ENCODE measurements at regions not wholly inside any gene's neighbourhood (a gene's known extent, or its start where the extent isn't known, plus 50 kb on each side); places are given as distances from the start of the nearest gene placed in this dataset.
"Not testable (repeated sequence)": the region's sequence is repeated elsewhere in the genome, so short reads cannot be mapped to it uniquely, and the experiment has no call there.

DNA sequence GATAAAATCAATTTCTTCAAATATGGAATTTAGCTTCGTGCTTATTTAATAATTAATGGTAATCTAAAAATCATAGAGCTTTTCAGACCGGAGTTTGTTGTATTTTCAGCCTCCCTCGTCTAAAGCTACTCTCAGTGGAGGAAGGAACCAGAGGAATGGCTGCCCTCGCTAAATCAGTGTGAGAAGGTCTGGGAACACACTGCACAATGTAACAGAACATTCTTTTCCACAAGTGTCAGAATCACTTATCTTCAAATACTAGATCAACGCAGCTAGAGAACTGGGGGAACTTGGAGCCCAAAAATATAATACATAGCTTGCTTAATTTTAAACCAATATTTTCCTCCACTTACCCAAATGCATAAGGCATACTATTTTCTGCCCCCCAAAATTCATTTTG, 148.5 kb downstream of the MTERF1 start:
- no peaks in the 10 kb centered on the region for H3K27me3 Mint-ChIP-seq (ENCODE audit: low read depth in 2 of 2)
- no peaks in the 10 kb centered on the region for H3K36me3 Mint-ChIP-seq
- 91% methylated on average over 4 of the region's 5 CpGs for WGBS (ENCODE audit: insufficient coverage)
- H3K9me3 Mint-ChIP-seq = peaks cover 14 to 20% of the 10 kb centered on the region in 2 donors
- H3K27ac Mint-ChIP-seq = no peak overlapping the region
- Histone ChIP-seq H3K9me3 (ENCODE audit: control insufficient read depth, insufficient read depth, low read length) (no peaks in the 10 kb centered on the region), H3K4me1 (ENCODE audit: control insufficient read depth, insufficient read depth, low read length) (no peaks in the 10 kb centered on the region), H3K27ac (ENCODE audit: low read length) (no peak overlapping the region), H3K4me3 (ENCODE audit: low read length) (no peak overlapping the region), H3K27me3 (ENCODE audit: control insufficient read depth, insufficient read depth, low read length) (no peaks in the 10 kb centered on the region), H3K36me3 (ENCODE audit: control insufficient read depth, insufficient read depth, low read length) (no peaks in the 10 kb centered on the region)
- intact Hi-C loops (cut with micrococcal nuclease) = no loop called here
- no peak for ATAC-seq
- H3K4me3 Mint-ChIP-seq = no peak overlapping the region
- TF ChIP-seq, protein P1, sequence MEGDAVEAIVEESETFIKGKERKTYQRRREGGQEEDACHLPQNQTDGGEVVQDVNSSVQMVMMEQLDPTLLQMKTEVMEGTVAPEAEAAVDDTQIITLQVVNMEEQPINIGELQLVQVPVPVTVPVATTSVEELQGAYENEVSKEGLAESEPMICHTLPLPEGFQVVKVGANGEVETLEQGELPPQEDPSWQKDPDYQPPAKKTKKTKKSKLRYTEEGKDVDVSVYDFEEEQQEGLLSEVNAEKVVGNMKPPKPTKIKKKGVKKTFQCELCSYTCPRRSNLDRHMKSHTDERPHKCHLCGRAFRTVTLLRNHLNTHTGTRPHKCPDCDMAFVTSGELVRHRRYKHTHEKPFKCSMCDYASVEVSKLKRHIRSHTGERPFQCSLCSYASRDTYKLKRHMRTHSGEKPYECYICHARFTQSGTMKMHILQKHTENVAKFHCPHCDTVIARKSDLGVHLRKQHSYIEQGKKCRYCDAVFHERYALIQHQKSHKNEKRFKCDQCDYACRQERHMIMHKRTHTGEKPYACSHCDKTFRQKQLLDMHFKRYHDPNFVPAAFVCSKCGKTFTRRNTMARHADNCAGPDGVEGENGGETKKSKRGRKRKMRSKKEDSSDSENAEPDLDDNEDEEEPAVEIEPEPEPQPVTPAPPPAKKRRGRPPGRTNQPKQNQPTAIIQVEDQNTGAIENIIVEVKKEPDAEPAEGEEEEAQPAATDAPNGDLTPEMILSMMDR (IDR thresholded peaks at IDR 0.05) = no peak
- H3K4me1 Mint-ChIP-seq = no peaks in the 10 kb centered on the region
- no peak for DNase-seq

DNA sequence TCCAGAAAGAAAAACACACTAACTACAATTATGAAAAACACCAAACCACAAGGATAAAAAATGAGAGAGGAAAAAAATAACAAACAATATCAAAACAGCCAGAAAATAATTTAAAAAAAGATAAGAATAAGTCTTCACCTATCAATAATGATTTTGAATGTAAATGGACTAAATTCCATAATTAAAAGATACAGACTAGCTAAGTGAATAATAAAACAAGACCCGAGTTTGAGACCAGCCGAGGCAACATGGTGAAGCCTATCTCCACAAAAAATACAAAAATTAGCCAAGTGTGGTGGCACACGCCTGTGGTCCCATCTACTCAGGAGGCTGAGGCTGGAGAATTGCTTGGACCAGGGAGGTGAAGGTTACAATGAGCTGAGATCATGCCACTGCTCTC, 131.1 kb downstream of the MTERF1 start:
- H3K4me1 Mint-ChIP-seq = no peaks in the 10 kb centered on the region
- H3K36me3 ChIP-seq (ENCODE audit: control insufficient read depth, insufficient read depth, low read length) = no peaks in the 10 kb centered on the region
- no peaks in the 10 kb centered on the region for H3K27me3 Mint-ChIP-seq (ENCODE audit: low read depth in 2 of 2)
- no peak overlapping the region for H3K4me3 ChIP-seq (ENCODE audit: low read length)
- 89% methylated on average over 1 of the region's 3 CpGs for WGBS (ENCODE audit: insufficient coverage)
- no peak for DNase-seq
- H3K27ac Mint-ChIP-seq = no peak overlapping the region
- no peaks in the 10 kb centered on the region for H3K27me3 ChIP-seq (ENCODE audit: control insufficient read depth, insufficient read depth, low read length)
- intact Hi-C loops (cut with micrococcal nuclease) = no loop called here
- TF ChIP-seq, protein P1 (IDR thresholded peaks at IDR 0.05) = no peak
- no peak overlapping the region for H3K27ac ChIP-seq (ENCODE audit: low read length)
- no peak overlapping the region for H3K4me3 Mint-ChIP-seq
- H3K9me3 Mint-ChIP-seq = peaks cover 13 to 14% of the 10 kb centered on the region in 2 donors
- peaks cover 13% of the 10 kb centered on the region for H3K9me3 ChIP-seq (ENCODE audit: control insufficient read depth, insufficient read depth, low read length)
- no peaks in the 10 kb centered on the region for H3K4me1 ChIP-seq (ENCODE audit: control insufficient read depth, insufficient read depth, low read length)
- peaks cover 10% of the 10 kb centered on the region for H3K36me3 Mint-ChIP-seq
- no peak for ATAC-seq

DNA sequence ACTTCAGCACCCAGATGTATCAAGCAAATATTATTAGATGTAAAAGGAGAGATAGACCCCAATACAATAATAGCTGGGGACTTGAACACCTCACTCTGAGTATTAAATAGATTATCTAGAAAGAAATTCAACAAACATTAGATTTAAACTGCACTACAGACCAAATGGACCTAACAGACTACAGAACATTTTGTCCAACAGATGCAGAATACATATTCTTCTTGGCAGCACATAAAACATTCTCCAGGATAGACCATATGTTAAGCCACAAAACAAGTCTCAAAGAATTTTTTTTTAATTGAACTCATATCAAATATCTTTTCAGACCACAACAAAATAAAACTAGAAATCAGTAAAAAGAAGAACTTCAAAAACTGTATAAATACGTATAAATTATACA, 130.4 kb downstream of the MTERF1 start:
- H3K4me1 Mint-ChIP-seq = no peaks in the 10 kb centered on the region
- H3K4me3 Mint-ChIP-seq = no peak overlapping the region
- no CpG with 5 or more reads among the region's 1 CpG for WGBS (ENCODE audit: insufficient coverage)
- Histone ChIP-seq H3K27ac (ENCODE audit: low read length) (no peak overlapping the region), H3K4me1 (ENCODE audit: control insufficient read depth, insufficient read depth, low read length) (no peaks in the 10 kb centered on the region), H3K27me3 (ENCODE audit: control insufficient read depth, insufficient read depth, low read length) (no peaks in the 10 kb centered on the region), H3K36me3 (ENCODE audit: control insufficient read depth, insufficient read depth, low read length) (no peaks in the 10 kb centered on the region), H3K9me3 (ENCODE audit: control insufficient read depth, insufficient read depth, low read length) (peaks cover 13% of the 10 kb centered on the region), H3K4me3 (ENCODE audit: low read length) (no peak overlapping the region)
- H3K9me3 Mint-ChIP-seq = peaks cover 13 to 14% of the 10 kb centered on the region in 2 donors
- no peak for ATAC-seq
- intact Hi-C loops (cut with micrococcal nuclease) = no loop called here
- H3K27ac Mint-ChIP-seq = no peak overlapping the region
- DNase-seq = no peak
- TF ChIP-seq, protein P1 (IDR thresholded peaks at IDR 0.05) = no peak
- H3K36me3 Mint-ChIP-seq = peaks cover 10% of the 10 kb centered on the region
- no peaks in the 10 kb centered on the region for H3K27me3 Mint-ChIP-seq (ENCODE audit: low read depth in 2 of 2)

DNA sequence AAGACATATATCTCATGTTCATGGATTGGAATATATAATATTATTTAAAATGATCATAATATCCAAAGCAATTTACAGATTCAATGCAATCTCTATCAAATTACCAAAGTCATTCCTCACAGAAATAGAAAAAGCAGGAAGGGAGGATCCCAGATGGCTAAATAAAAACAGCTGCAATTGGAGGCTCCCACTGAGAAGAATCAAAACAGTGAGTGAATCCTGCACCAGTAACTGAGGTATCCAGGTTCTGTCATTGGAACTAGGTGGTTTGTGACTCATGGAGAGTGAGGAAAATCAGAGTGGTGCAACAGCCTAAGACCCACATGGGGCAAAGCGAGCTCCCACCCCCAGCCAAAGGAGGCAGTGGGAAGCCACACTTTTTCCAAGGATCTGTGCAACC, 128.4 kb downstream of the MTERF1 start:
- no peak for ATAC-seq
- Mint-ChIP-seq H3K27ac (no peak overlapping the region), H3K27me3 (ENCODE audit: low read depth in 2 of 2) (no peaks in the 10 kb centered on the region), H3K9me3 (peaks cover 8 to 11% of the 10 kb centered on the region in 2 donors), H3K4me1 (no peaks in the 10 kb centered on the region), H3K4me3 (no peak overlapping the region), H3K36me3 (peaks cover 10% of the 10 kb centered on the region)
- Histone ChIP-seq H3K27me3 (ENCODE audit: control insufficient read depth, insufficient read depth, low read length) (no peaks in the 10 kb centered on the region), H3K9me3 (ENCODE audit: control insufficient read depth, insufficient read depth, low read length) (peaks cover 13% of the 10 kb centered on the region), H3K36me3 (ENCODE audit: control insufficient read depth, insufficient read depth, low read length) (no peaks in the 10 kb centered on the region), H3K27ac (ENCODE audit: low read length) (no peak overlapping the region), H3K4me3 (ENCODE audit: low read length) (no peak overlapping the region), H3K4me1 (ENCODE audit: control insufficient read depth, insufficient read depth, low read length) (no peaks in the 10 kb centered on the region)
- TF ChIP-seq, protein P1 (IDR thresholded peaks at IDR 0.05) = no peak
- WGBS (ENCODE audit: insufficient coverage) = 31% methylated on average over 1 of the region's 1 CpG
- intact Hi-C loops (cut with micrococcal nuclease) = no loop called here
- no peak for DNase-seq

DNA sequence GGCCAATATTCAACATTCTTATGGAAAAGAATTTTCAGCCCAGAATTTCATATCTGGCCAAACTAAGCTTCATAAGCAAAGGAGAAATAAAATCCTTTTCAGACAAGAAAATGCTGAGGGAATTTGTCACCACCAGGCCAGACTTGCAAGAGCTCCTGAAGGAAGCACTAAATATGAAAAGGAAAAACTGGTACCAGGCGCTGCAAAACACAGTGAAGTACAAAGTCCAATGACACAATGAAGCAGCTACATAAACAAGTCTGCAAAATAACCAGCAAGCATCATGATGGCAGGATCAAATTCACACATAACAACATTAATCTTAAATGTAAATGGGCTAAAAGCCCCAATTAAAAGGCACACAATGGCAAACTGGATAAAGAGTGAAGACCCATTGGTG, 126.2 kb downstream of the MTERF1 start:
- H3K9me3 ChIP-seq (ENCODE audit: control insufficient read depth, insufficient read depth, low read length) = peaks cover 13% of the 10 kb centered on the region
- H3K36me3 ChIP-seq (ENCODE audit: control insufficient read depth, insufficient read depth, low read length); H3K4me3 Mint-ChIP-seq; H3K27me3 Mint-ChIP-seq (ENCODE audit: low read depth in 2 of 2); H3K27me3 ChIP-seq (ENCODE audit: control insufficient read depth, insufficient read depth, low read length); H3K4me3 ChIP-seq (ENCODE audit: low read length); H3K27ac ChIP-seq (ENCODE audit: low read length); ATAC-seq; H3K4me1 ChIP-seq (ENCODE audit: control insufficient read depth, insufficient read depth, low read length); H3K4me1 Mint-ChIP-seq; H3K27ac Mint-ChIP-seq; intact Hi-C loops (cut with micrococcal nuclease); DNase-seq: not testable (repeated sequence)
- Mint-ChIP-seq H3K36me3 (peaks cover 10% of the 10 kb centered on the region), H3K9me3 (peaks cover 8 to 12% of the 10 kb centered on the region in 2 donors)
- 94% methylated on average over 1 of the region's 1 CpG for WGBS (ENCODE audit: insufficient coverage)

DNA sequence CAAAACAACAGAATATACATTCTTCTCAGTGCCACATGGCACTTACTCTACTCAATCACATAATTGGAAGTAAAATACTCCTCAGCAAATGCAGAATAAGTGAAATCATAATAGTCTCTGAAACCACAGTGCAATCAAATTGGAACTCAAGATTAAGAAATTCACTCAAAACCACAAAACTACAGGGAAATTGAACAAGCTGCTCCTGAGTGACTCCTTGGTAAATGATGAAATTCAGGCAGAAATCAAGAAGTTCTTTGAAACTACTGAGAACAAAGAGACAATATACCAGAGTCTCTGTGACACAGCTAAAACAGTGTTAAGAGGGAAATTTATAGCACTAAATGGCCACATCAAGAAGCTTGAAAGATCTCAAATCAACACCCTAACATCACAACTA, 125.4 kb downstream of the MTERF1 start:
- H3K4me3 Mint-ChIP-seq; DNase-seq; H3K4me1 ChIP-seq (ENCODE audit: control insufficient read depth, insufficient read depth, low read length); H3K4me1 Mint-ChIP-seq; H3K27me3 ChIP-seq (ENCODE audit: control insufficient read depth, insufficient read depth, low read length); H3K36me3 ChIP-seq (ENCODE audit: control insufficient read depth, insufficient read depth, low read length); H3K4me3 ChIP-seq (ENCODE audit: low read length); H3K27ac ChIP-seq (ENCODE audit: low read length); ATAC-seq; H3K27me3 Mint-ChIP-seq (ENCODE audit: low read depth in 2 of 2); intact Hi-C loops (cut with micrococcal nuclease); H3K27ac Mint-ChIP-seq: not testable (repeated sequence)
- Mint-ChIP-seq H3K36me3 (peaks cover 10% of the 10 kb centered on the region), H3K9me3 (peaks cover 8 to 12% of the 10 kb centered on the region in 2 donors)
- peaks cover 17% of the 10 kb centered on the region for H3K9me3 ChIP-seq (ENCODE audit: control insufficient read depth, insufficient read depth, low read length)

Data from natural killer cell (primary cell).